ENCODE measurements at regions not wholly inside any gene's neighbourhood (a gene's known extent, or its start where the extent isn't known, plus 50 kb on each side); places are given as distances from the start of the nearest gene placed in this dataset.
A peak's percentile ranks its signal among the peaks of the same experiment; 100 is the strongest.

- H3K9ac ChIP-seq (ENCODE audit: insufficient read depth, low read depth, low read length) = peak overlapping the region; percentile 87
- ATAC-seq (no peak), DNase-seq (ENCODE audit: low spot score) (no peak), FAIRE-seq (no peak)
- no peaks in the 10 kb centered on the region for H3K36me3 ChIP-seq (replicated peaks in 1 of 2; ENCODE audit: control insufficient read depth in 1 of 2, insufficient read depth in 2 of 2, low read length in 2 of 2)
- TSS peak; percentile 97 for BruUV-seq (replicated peaks)
- H3K4me3 ChIP-seq (replicated peaks in 1 of 3; ENCODE audit: insufficient read depth in 1 of 3, low read depth in 2 of 3, low read length in 3 of 3) = peak overlapping the region in 2 of 3 experiments; percentile 7 to 67; a peak in 2 of 6 replicates
- no peaks in the 10 kb centered on the region for H3K79me2 ChIP-seq (ENCODE audit: insufficient read depth, low read length)
- intact Hi-C loops (cut with micrococcal nuclease; ENCODE audit: unreplicated experiment) (no loop called here), in situ Hi-C loops (cut with HindIII; ENCODE audit: extremely low pct_ligation_motif_present, low pct_unique_long_range_greater_than_20kb) (no loop called here)
- TF ChIP-seq KLF6 (CRISPR knock-in tag; IDR thresholded peaks at IDR 0.05) = no peak
- TF ChIP-seq ZBTB34 (CRISPR knock-in tag; IDR thresholded peaks at IDR 0.05) = no peak
- TF ChIP-seq TCF7L2 (IDR thresholded peaks at IDR 0.05; ENCODE audit: low read depth, low read length) = no peak
- TF ChIP-seq ZBTB38 (CRISPR knock-in tag; IDR thresholded peaks at IDR 0.05) = no peak
- no peak for TF ChIP-seq HMGXB4 (CRISPR knock-in tag; IDR thresholded peaks at IDR 0.05; ENCODE audit: borderline replicate concordance in 1 of 2, low read depth in 1 of 2)
- TF ChIP-seq HNRNPK (IDR thresholded peaks at IDR 0.05; ENCODE audit: low read depth, low read length, poor library complexity, severe bottlenecking) = peak; percentile 29
- no peaks in the 10 kb centered on the region for H3K9me3 ChIP-seq (ENCODE audit: low read length)
- H3K4me1 ChIP-seq (ENCODE audit: insufficient read depth, low read length) = peaks cover 56% of the 10 kb centered on the region
- POLR2A ChIA-PET = interaction anchor here (1.0 to 7.8 kb wide), 12 partner anchors 10 to 89 kb away, joined by 3 to 75 read pairs (median 8); partner anchors contain the start of gene CHD2
- peak overlapping the region; percentile 91 for H3K4me2 ChIP-seq (ENCODE audit: low read depth, low read length)
- H4K20me1 ChIP-seq (ENCODE audit: insufficient read depth, low read length) = no peaks in the 10 kb centered on the region
- H3K27ac ChIP-seq (ENCODE audit: extremely low read length, insufficient read depth, low read length) = peak overlapping the region; percentile 95
- CTCF ChIA-PET (ENCODE audit: low intra/inter-chr PET ratio, low total read pairs) = no interaction called here
- H2AFZ ChIP-seq (ENCODE audit: low read length) = no peak overlapping the region
- H3K27me3 ChIP-seq (ENCODE audit: control insufficient read depth in 1 of 2, insufficient read depth in 2 of 2, low read length in 2 of 2) = no peaks in the 10 kb centered on the region
- 70% methylated on average over 16 of the region's 16 CpGs for WGBS (ENCODE audit: low lambda C conversion rate)
Observed at GRCh38 chr15:92819278-92820235, 80.6 kb upstream of the CHD2 start.
